NCI-H524 treated with DMSO at 0.1 percent for 48 hours (cell line): ENCODE measurements at regions not wholly inside any gene's neighbourhood (a gene's known extent, or its start where the extent isn't known, plus 50 kb on each side); places are given as distances from the start of the nearest gene placed in this dataset.

Source experiments
- DNase-seq: peaks from one replicate; lab custom pipeline; 2025; lab: John Stamatoyannopoulos, UW

DNA sequence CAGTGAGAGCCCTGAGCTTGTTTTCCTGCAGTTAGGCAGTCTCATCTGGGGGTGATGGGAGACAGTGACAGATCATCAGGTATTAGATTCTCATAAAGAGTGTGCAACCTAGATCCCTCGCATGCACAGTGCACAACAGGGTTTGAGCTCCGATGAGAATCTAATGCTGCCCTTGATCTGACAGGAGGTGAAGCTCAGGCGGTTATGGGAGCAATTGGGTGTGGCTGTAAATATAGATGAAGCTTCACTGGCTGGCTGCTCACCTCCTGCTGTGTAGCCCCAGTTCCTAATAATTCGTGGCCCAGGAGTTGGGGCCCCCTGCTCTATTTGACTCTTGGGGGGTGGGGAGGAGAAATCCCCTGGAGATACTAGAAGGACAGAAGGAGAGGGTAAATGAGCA lies 309.4 kb upstream of the STT3B start:
- no peak for DNase-seq

DNA sequence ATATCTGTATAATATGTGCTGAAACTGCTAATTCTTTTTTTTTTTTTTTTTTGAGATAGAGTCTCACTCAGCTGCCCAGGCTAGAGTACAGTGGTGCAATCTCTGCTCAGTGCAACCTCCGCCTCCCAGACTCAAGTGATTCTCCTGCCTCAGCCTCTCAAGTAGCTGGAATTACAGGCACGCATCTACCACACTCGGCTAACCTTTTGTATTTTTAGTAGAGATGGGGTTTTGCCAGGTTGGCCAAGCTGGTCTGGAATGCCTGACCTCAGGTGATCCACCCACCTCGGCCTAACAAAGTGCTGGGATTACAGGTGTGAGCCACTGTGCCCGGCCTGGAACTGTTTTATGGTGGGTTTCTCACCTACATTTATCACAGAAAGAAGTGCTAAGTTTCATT lies 307.8 kb upstream of the STT3B start:
- no peak for DNase-seq

DNA sequence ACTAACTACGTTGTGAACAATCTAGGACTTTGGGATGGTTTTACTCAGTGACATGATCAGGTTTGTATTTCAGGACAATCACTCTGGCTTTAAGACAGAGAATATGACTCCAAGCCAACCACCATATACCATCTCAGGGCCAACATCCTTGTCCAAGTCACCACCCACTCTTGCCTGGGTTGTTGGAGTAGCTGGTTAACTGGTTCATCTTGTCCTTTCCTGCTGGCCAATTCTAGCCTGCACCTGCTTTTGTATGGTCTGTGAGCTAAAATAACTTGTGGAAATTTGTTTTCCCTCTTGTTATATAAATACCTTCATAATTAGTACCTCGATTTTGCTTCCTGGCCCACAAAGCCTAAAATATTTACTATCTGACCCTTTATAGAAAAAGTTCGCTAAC lies 306.8 kb upstream of the STT3B start:
- DNase-seq, result no peak

DNA sequence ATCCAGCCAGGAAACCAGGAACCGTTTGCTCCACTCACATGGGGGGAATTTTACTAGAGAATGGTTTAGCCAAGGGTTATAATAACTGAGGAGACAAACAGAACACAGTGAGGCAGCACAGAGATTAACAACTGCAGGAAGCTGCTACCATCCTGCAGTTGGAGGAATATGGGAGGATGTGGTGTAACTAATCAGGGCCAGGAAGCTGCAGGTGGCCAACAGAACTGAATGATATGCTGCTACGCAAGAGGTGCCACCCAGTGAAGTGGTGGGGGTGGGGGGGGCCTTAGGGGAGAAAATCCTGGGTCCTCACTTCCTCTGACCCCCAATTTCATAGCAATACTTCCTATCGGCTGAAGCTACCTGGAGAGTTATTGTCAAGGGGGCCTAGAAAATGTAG lies 306.4 kb upstream of the STT3B start:
- no peak for DNase-seq

DNA sequence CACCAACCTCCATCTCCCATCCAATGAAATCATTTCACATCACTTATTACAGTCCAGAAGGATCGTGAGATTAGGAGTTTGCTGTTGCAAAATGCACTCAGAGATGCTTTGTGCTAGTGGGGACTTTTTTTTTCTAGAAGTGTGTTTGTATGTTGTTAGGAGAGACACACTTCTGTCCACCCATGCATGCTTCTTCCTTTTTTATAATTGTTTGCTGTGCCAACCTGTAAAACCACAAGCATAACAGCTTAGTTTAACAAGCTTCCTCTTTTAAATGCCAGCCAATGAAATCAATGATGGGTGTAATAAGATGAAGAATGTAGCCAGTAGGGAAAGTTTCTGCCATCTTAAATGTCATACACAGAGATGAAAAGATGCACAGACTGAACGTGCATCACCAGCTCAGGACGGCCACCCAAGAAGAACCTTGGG lies 305.6 kb upstream of the STT3B start:
- no peak for DNase-seq

- DNase-seq, result no peak
Observed at GRCh38 chr3:31230425-31231223, 302.1 kb upstream of the STT3B start.

DNA sequence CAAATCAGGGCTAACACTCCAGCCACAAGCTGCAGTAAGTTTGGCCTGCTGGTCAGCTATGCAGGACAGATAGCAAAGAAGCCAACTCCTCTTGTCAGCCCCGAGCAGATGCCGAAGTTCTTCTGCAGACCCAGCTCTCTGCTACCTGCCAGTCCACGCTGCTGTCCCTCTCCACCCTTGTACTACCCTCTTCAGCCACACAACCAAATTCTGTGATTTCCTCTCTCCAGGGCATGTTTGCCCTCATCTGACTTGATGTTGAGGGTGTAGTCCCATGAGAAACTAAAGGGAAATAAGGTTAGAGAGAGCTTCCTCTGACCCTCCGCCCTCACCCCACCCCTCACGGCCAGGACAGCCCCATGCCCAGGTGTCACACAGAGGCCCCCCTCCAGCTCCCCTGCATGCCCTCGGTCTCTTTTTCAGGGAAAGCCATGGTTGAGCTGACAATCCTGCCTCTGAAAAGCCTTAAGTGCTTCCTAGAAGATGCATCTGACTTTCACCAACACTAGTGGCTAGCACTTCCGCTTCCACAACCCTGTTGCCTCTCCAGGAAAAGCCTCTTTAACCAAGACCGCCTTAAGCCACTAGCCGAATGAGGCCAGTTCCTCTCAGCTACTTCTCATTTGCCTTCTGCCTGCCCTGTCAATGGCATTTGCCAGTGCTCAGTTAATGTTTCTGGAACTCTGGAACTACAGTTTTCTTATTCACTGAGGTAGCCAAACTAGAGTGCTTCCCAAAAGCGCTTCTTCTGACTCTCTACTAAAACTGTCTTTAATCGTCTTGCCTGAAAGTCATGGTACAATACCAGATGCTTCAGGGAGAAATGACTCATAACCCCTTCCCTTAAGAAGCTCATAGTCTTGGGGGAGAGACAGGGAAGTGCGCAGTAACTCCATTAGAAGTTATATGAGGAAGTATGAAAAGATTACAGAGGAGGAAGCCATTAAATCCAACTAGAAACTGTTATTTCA lies 300.4 kb upstream of the STT3B start:
- DNase-seq, result no peak

DNA sequence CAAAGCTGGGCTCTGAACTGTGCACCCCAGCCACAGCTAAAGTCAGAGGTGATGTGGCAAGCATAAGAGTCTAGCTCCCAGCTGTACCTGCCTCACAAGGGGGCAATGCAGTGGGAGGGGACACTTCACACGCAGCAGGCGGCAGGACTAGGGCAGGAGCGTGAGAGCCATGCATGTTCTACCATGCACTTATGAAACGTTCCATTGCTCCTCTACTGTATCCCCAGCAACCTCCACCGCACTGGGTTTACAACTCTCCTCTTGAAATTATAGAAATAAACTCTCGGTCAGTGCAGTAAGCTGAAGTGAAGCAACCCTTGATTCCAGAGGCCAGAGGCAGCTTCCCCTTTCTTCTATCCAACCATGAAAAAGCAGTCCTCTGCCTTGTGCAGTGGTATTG lies 298.6 kb upstream of the STT3B start:
- no peak for DNase-seq

DNA sequence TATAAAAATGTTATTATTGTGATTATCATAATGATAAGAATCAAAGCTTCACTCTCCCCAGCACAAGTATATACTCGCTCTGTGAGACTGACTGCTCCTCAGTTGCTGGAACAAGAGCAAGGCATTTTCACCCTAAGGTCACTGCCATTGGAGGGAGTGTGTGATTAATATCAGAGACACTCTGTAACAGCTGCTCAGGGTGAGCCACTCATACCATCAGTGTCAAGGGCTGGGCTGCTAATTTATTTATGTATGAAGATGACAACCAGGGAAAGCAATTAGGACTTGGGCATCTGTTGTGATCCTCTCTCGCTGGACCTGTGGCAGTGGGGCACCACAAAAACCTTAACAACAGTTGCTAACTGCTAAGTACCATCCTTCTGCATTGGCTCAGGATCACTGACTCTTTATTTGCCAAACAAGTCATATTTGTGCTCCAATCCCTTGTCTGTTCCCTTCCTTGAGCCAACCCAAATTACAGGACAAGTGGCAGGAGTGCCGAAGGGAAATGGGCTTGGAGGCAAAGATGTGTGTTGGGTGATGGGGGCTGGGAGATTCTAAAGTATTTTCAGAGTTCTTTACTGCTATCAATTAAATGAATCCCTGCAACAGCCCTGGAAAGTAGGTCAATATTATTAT lies 297.5 kb upstream of the STT3B start:
- peak; percentile 64 for DNase-seq

GRCh38 chr3:31237887-31238286 lies 294.8 kb upstream of the STT3B start:
- DNase-seq, result no peak

DNA sequence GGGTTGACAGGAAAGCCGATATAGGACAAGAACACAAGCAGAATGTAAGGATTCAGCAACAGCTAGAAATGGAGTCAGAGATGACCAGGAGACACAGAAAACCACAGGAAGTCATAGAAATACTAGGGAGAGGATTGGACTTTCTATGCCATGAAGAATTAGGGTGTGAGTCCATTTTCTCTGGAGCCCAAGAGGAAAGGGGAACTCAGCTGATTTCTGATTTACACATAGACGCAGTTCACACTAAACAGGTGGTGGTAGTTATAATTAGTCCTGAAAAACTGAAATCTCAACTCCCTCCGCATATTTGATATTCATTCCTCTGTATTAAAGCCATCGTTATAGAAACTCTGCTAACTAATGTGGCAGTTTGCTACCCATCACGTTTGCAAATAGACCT lies 292.7 kb upstream of the STT3B start:
- no peak for DNase-seq

DNA sequence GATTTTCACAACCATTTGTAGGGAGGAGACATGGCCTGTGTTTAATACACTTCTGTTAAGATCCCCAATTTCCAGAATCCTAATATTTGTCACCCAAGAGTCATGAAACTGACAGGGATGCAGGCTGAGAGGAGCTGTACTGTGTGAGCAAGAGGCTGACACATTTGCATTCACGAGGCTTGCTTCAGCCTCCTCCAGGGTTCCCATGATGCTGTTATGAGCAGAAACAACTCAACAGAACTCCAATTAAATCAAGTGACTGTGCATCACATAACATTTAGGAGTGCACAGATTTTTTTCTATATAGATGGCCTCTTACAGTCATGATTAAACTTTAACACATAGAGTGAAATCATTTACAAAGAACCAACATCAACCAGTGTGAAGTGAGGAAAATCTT lies 292.3 kb upstream of the STT3B start:
- DNase-seq, result no peak

DNA sequence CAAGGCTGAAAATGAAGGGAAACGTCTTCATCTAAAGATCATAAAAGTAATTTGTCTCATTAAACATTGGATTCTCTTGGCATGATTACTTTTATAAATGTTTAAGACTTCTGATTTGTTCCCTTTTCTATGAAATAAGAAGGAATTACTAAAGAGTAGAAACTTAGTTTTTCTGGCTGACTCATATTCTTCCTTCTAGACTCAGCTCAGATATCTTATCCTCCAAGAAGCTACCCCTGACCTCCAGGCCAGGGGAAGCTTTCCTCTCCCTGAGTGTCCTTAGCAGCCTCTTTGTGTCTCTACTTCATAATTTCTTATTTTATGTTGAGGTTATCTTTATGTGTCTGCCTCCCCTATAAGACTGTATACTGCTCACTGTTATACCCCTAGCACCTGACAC lies 291.9 kb upstream of the STT3B start:
- no peak for DNase-seq

GRCh38 chr3:31241533-31241932 lies 291.2 kb upstream of the STT3B start:
- no peak for DNase-seq

- DNase-seq, result no peak
Observed at GRCh38 chr3:31242026-31242960, 290.4 kb upstream of the STT3B start.

- no peak for DNase-seq
Observed at GRCh38 chr3:31244929-31245817, 287.6 kb upstream of the STT3B start.

- no peak for DNase-seq
Observed at GRCh38 chr3:31246293-31247062, 286.2 kb upstream of the STT3B start.

DNA sequence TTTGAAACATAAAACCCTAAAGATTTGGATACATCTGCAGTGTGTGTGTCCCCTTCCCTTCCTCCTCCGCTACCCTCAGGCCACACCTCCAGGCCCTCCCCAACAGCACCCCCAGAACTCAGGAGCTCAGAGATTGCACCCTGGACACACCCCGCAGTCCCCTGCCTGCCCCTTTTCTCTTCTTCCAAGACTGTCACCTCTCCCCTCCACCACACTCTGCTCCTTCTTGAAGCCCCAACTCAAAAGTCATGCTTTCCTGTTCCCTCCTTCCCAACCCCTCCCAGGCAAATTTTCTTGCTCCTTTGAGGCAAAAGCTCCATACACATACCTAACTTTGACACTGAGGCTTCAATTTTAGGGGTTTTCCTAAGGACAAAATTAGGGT lies 285.7 kb upstream of the STT3B start:
- DNase-seq, result no peak

DNA sequence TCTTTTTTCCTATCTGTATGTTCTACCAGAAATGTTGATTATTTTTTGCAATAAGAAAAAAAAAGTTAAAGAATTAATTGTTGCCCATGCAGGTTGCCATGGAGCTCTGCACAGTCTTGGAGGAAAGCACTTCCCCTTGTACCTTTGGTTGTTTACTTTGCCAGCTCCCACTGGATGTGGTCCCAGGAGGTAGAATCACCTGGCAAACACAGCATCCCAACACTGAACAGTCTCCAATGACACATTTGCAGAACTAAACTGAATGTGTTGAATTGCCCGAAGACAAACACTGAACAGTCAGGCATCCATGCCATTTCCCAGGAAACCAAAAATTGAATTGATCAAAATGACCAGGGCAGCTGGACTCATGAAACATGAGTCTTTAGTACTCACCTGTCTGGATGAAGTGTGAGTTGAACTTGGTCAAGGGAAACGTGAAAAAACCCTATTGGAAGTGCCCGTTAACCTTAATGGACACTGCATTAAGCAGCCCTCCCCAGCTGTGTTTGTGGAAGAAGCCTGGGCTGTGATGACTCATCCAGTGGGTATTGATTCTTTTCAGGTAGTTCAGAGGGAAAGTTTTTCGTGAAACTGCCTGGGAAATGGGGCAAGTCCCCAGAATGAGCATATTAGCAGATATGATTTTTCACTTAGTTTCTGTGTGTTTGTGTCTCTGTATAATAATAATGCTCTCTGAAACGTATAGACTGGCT lies 284.7 kb upstream of the STT3B start:
- no peak for DNase-seq
